Caco-2 (cell line): ENCODE measurements at regions not wholly inside any gene's neighbourhood (a gene's known extent, or its start where the extent isn't known, plus 50 kb on each side); places are given as distances from the start of the nearest gene placed in this dataset.

Experiments used
- BruUV-seq: library from RNA; stranded (reverse); fragments of 400-500 nt; replicated peaks from 2 replicates; lab custom pipeline; 2021; lab: Mats Ljungman, UMichigan
- CTCF ChIA-PET: fragments of 300-600 bp; sonication (Branson Sonifier 250); formaldehyde crosslinking; loops from one replicate; lab custom pipeline; 2022; ENCODE audit warnings: antibody characterized with exemption; lab: Charles Lee
- POLR2A ChIA-PET: fragments of 300-600 bp; sonication (Branson Sonifier 250); formaldehyde crosslinking; loops from one replicate; lab custom pipeline; 2022; ENCODE audit warnings: antibody characterized with exemption; lab: Charles Lee
- DNase-seq, 2 experiments: peaks; one replicate each; pipeline versions ENCODE4 v3.0.0 to v3.0.0-alpha.2; 2020 to 2022
- H3K27me3 ChIP-seq: replicated peaks from 2 replicates; pipeline ENCODE4 v1.6.0; 2011; ENCODE audit warnings: low read length; ENCODE audit not compliant: control insufficient read depth, insufficient read depth
- H3K36me3 ChIP-seq: 2 replicates; pipeline ENCODE4 v1.5.1; 2011; ENCODE audit warnings: low read length; ENCODE audit not compliant: control insufficient read depth, insufficient read depth
- H3K4me1 ChIP-seq: fragments of 250-450 bp; sonication (Bioruptor Pico); 2 replicates; pipeline ENCODE4 v1.5.1; 2020; ENCODE audit warnings: mild to moderate bottlenecking
- H3K4me3 ChIP-seq: 2 replicates; pipeline ENCODE4 v1.5.1; 2011; ENCODE audit warnings: low read depth, mild to moderate bottlenecking, control low read depth, low read length
- H3K9me3 ChIP-seq: fragments of 250-450 bp; sonication (Bioruptor Pico); 2 replicates; pipeline ENCODE4 v1.5.1; 2020; ENCODE audit warnings: mild to moderate bottlenecking, moderate library complexity
- H3K27ac Mint-ChIP-seq: one replicate; pipeline ENCODE4 v1.8.0; 2022; ENCODE audit warnings: mixed read lengths; ENCODE audit not compliant: unreplicated experiment
- H3K27me3 Mint-ChIP-seq: one replicate; pipeline ENCODE4 v1.8.0; 2022; ENCODE audit warnings: mixed read lengths; ENCODE audit not compliant: insufficient read depth, unreplicated experiment
- H3K36me3 Mint-ChIP-seq: one replicate; pipeline ENCODE4 v1.8.0; 2022; ENCODE audit warnings: mild to moderate bottlenecking, mixed read lengths; ENCODE audit not compliant: insufficient read depth, unreplicated experiment
- H3K4me1 Mint-ChIP-seq: one replicate; pipeline ENCODE4 v1.8.0; 2022; ENCODE audit warnings: low read depth, mixed read lengths; ENCODE audit not compliant: unreplicated experiment
- H3K4me3 Mint-ChIP-seq: one replicate; pipeline ENCODE4 v1.8.0; 2022; ENCODE audit warnings: mild to moderate bottlenecking, moderate library complexity, mixed read lengths; ENCODE audit not compliant: unreplicated experiment
- H3K9me3 Mint-ChIP-seq: one replicate; pipeline ENCODE4 v1.8.0; 2022; ENCODE audit warnings: mixed read lengths; ENCODE audit not compliant: unreplicated experiment
- CTCF ChIP-seq, 2 experiments: fragments of 200-600 bp in 1 of 2; IDR thresholded peaks; 1 replicate in 1 of 2; 2 replicates in 1 of 2; pipeline versions ENCODE4 v1.5.1 to v1.8.0; 2011 to 2022; ENCODE audit warnings: antibody characterized with exemption in 1 of 2, control low read depth in 1 of 2, inconsistent platforms in 1 of 2, low read depth in 1 of 2, low read length in 1 of 2, mild to moderate bottlenecking in 1 of 2, moderate library complexity in 1 of 2; ENCODE audit not compliant: insufficient read depth in 1 of 2, severe bottlenecking in 1 of 2, unreplicated experiment in 1 of 2
- intact Hi-C: fragments of 100-400 bp; cut with micrococcal nuclease; formaldehyde crosslinking; loops from one replicate; pipeline ENCODE4 v1.10.0; 2022; ENCODE audit not compliant: unreplicated experiment

GRCh38 chr15:94056314-94056713 lies 175.0 kb upstream of the MCTP2 start:
- TF ChIP-seq CTCF (IDR thresholded peaks at IDR 0.05; ENCODE audit: insufficient read depth in 1 of 2, low read depth in 1 of 2, low read length in 1 of 2, severe bottlenecking in 1 of 2, unreplicated experiment in 1 of 2) = no peak
- Histone ChIP-seq H3K27me3 (no peaks in the 10 kb centered on the region), H3K4me3 (no peak overlapping the region), H3K4me1 (0 out of 2 replicates have a peak, but pooled peaks cover 4% of the 10 kb centered on the region), H3K36me3 (no peaks in the 10 kb centered on the region), H3K9me3 (no peaks in the 10 kb centered on the region)
- H3K27ac Mint-ChIP-seq = no peak overlapping the region
- H3K36me3 Mint-ChIP-seq = no peaks in the 10 kb centered on the region
- H3K4me1 Mint-ChIP-seq = peaks cover 19% of the 10 kb centered on the region
- ChIA-PET POLR2A (no interaction called here), CTCF (no interaction called here)
- no peak overlapping the region for H3K4me3 Mint-ChIP-seq
- BruUV-seq = no TSS peak
- DNase-seq = no peak
- no peaks in the 10 kb centered on the region for H3K9me3 Mint-ChIP-seq
- intact Hi-C loops = no loop called here
- H3K27me3 Mint-ChIP-seq = no peaks in the 10 kb centered on the region

GRCh38 chr15:94053626-94054025 lies 177.7 kb upstream of the MCTP2 start:
- H3K4me1 Mint-ChIP-seq = peaks cover 13% of the 10 kb centered on the region
- H3K4me3 Mint-ChIP-seq = no peak overlapping the region
- no peak for DNase-seq
- Histone ChIP-seq H3K4me3 (no peak overlapping the region), H3K4me1 (no peaks in the 10 kb centered on the region), H3K27me3 (no peaks in the 10 kb centered on the region), H3K36me3 (no peaks in the 10 kb centered on the region), H3K9me3 (no peaks in the 10 kb centered on the region)
- TF ChIP-seq CTCF (IDR thresholded peaks at IDR 0.05; ENCODE audit: insufficient read depth in 1 of 2, low read depth in 1 of 2, low read length in 1 of 2, severe bottlenecking in 1 of 2, unreplicated experiment in 1 of 2) = no peak
- ChIA-PET CTCF (no interaction called here), POLR2A (no interaction called here)
- no TSS peak for BruUV-seq
- no peaks in the 10 kb centered on the region for H3K36me3 Mint-ChIP-seq
- intact Hi-C loops = no loop called here
- H3K27ac Mint-ChIP-seq = no peak overlapping the region
- no peaks in the 10 kb centered on the region for H3K27me3 Mint-ChIP-seq
- H3K9me3 Mint-ChIP-seq = no peaks in the 10 kb centered on the region

- CTCF ChIA-PET = no interaction called here
- no peaks in the 10 kb centered on the region for H3K36me3 Mint-ChIP-seq
- H3K4me1 ChIP-seq = no peaks in the 10 kb centered on the region
- DNase-seq = no peak
- no peaks in the 10 kb centered on the region for H3K9me3 Mint-ChIP-seq
- H3K4me1 Mint-ChIP-seq = peaks cover 13% of the 10 kb centered on the region
- intact Hi-C loops = no loop called here
- POLR2A ChIA-PET = no interaction called here
- H3K36me3 ChIP-seq = no peaks in the 10 kb centered on the region
- H3K27me3 Mint-ChIP-seq = no peaks in the 10 kb centered on the region
- no peak overlapping the region for H3K27ac Mint-ChIP-seq
- H3K9me3 ChIP-seq = no peaks in the 10 kb centered on the region
- BruUV-seq = no TSS peak
- no peak overlapping the region for H3K4me3 ChIP-seq
- H3K27me3 ChIP-seq = no peaks in the 10 kb centered on the region
- no peak overlapping the region for H3K4me3 Mint-ChIP-seq
- no peak for TF ChIP-seq CTCF (IDR thresholded peaks at IDR 0.05; ENCODE audit: insufficient read depth in 1 of 2, low read depth in 1 of 2, low read length in 1 of 2, severe bottlenecking in 1 of 2, unreplicated experiment in 1 of 2)
Measured at GRCh38 chr15:94052711-94053110, 178.7 kb upstream of the MCTP2 start.
